LNCaP clone FGC (cell line): ENCODE measurements at regions not wholly inside any gene's neighbourhood (a gene's known extent, or its start where the extent isn't known, plus 50 kb on each side); places are given as distances from the start of the nearest gene placed in this dataset.
"Not testable (repeated sequence)": the region's sequence is repeated elsewhere in the genome, so short reads cannot be mapped to it uniquely, and the experiment has no call there.

Experiments
- DNase-seq: peaks from one replicate; pipeline ENCODE4 v3.0.0-alpha.2; 2011; ENCODE audit warnings: low read depth
- H3K4me3 ChIP-seq: 2 replicates; pipeline ENCODE4 v1.5.1; 2011; ENCODE audit warnings: mild to moderate bottlenecking, low read depth, low read length, control low read depth
- CTCF ChIP-seq: IDR thresholded peaks from 2 replicates; pipeline ENCODE4 v1.5.1; 2012; ENCODE audit warnings: mild to moderate bottlenecking; ENCODE audit not compliant: control insufficient read depth, insufficient read depth; ENCODE audit errors: extremely low read depth

- DNase-seq, H3K4me3 ChIP-seq: not testable (repeated sequence)
Measured at GRCh38 chr2:89969190-89969589, 1277.7 kb downstream of the RPIA start.

GRCh38 chr2:89973849-89974248 lies 1282.4 kb downstream of the RPIA start:
- not testable (repeated sequence) for H3K4me3 ChIP-seq, DNase-seq

- DNase-seq, H3K4me3 ChIP-seq: not testable (repeated sequence)
Measured at GRCh38 chr2:89979826-89980537, 1288.5 kb downstream of the RPIA start.

- not testable (repeated sequence) for H3K4me3 ChIP-seq, DNase-seq
Measured at GRCh38 chr2:89982246-89982645, 1290.8 kb downstream of the RPIA start.

GRCh38 chr2:89985650-89986049 lies 1294.2 kb downstream of the RPIA start:
- not testable (repeated sequence) for DNase-seq, H3K4me3 ChIP-seq

- not testable (repeated sequence) for H3K4me3 ChIP-seq, DNase-seq
Measured at GRCh38 chr2:89986532-89986931, 1295.1 kb downstream of the RPIA start.

GRCh38 chr2:89996779-89997178 lies 1305.3 kb downstream of the RPIA start:
- H3K4me3 ChIP-seq, DNase-seq: not testable (repeated sequence)

DNA sequence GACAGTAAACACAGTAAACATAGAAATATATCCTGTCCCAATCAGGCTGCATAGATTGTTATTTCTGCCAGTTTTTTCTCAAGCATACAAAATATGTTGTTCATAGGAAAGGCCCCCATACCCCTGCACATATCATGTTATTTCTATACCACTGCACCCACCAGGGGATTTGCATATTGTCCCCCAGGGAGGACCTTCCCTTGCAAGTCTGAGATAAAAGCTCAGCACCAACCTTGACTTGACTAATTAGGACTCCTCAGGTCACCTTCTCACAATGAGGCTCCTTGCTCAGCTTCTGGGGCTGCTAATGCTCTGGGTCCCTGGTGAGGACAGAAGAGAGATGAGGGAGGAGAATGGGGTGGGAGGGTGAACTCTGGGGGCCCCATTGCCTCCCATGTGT lies 1313.1 kb downstream of the RPIA start:
- DNase-seq, H3K4me3 ChIP-seq: not testable (repeated sequence)

DNA sequence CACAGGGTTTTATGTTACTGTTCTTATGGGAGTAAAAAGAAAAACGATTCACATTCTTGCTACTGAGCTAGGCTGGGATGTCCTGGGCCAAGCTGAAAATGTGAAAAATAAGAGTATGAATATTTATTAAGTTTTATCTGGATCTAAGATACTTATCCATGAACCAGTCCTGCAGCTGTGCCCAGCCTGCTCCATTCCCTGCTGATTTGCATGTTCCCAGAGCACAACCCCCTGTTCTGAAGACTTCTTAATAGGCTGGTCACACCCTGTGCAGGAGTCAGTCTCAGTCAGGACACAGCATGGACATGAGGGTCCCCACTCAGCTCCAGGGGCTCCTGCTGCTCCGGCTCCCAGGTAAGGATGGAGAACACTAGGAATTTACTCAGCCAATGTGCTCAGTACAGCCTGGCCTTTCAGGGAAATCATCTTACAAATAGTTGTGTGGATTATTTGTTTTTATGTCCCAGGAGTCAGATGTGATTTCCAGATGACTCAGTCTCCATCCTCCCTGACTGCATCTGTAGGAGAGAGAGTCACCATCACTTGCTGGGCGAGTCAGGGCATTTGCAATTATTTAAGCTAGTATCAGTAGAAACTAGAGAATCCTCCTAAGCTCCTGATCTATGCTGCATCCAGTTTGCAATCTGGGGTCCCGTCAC lies 1319.1 kb downstream of the RPIA start:
- not testable (repeated sequence) for DNase-seq

DNA sequence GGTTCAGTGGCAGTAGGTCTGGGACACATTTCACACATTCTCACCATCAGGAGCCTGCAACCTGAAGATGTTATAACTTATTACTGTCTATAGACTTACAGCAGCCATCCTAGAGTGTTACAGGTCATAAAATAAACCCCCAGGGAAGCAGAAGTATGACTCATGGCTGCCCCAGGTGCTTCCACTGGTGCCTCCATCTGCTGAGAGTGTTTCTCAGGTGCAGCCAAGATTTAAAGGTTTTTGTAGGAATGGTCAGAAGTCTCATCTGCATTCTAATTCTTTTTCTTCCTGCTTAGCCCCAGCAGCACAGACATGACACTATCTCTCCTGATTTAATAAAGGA lies 1319.6 kb downstream of the RPIA start:
- not testable (repeated sequence) for DNase-seq, H3K4me3 ChIP-seq

More for the DNA sequence above, 1319.1 kb downstream of the RPIA start:
- H3K4me3 ChIP-seq, result not testable (repeated sequence)

DNA sequence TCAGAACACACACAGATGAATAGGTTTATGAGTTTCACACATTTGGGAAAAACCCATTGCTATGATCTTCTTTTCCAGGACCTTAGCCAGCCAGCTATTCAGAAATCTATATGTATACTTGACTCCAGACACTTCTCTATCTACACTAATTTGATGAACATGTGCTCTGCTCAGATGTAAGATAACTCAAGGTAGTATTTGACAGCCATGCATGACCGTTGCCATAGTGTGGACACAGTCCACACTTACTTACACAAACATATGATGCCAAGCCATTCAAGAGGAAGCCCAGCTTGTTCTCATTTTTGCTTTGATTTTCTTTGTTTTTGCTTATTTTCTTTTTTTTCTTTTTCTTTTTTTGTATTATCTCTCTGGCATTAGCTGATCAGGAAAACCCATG lies 1328.4 kb downstream of the RPIA start:
- not testable (repeated sequence) for H3K4me3 ChIP-seq, DNase-seq

GRCh38 chr2:90021234-90021633 lies 1329.8 kb downstream of the RPIA start:
- TF ChIP-seq CTCF, result 0 out of 2 replicates have a peak, but pooled peaks have one; percentile 1
- not testable (repeated sequence) for DNase-seq, H3K4me3 ChIP-seq

- not testable (repeated sequence) for H3K4me3 ChIP-seq, DNase-seq
Measured at GRCh38 chr2:90027231-90027643, 1335.8 kb downstream of the RPIA start.

GRCh38 chr2:90028381-90029079 lies 1337.1 kb downstream of the RPIA start:
- DNase-seq, H3K4me3 ChIP-seq: not testable (repeated sequence)

GRCh38 chr2:90029080-90029428 lies 1337.6 kb downstream of the RPIA start:
- H3K4me3 ChIP-seq, DNase-seq: not testable (repeated sequence)

GRCh38 chr2:90032269-90032668 lies 1340.8 kb downstream of the RPIA start:
- not testable (repeated sequence) for DNase-seq, H3K4me3 ChIP-seq
